HG03520 (cell line): ENCODE measurements at regions not wholly inside any gene's neighbourhood (a gene's known extent, or its start where the extent isn't known, plus 50 kb on each side); places are given as distances from the start of the nearest gene placed in this dataset.

Experiments
- ATAC-seq: cut with Tn5 transposase; IDR thresholded peaks from one replicate; pipeline ENCODE4 v1.9.1; 2021; ENCODE audit warnings: mild to moderate bottlenecking, moderate library complexity; ENCODE audit not compliant: unreplicated experiment

- no peak for ATAC-seq
Observed at GRCh38 chr6:105797286-105797979, 288.7 kb upstream of the PRDM1 start.

GRCh38 chr6:105795913-105796517, 290.1 kb upstream of the PRDM1 start:
- peak; percentile 31 for ATAC-seq

- ATAC-seq, result no peak
Observed at GRCh38 chr6:105795366-105795765, 290.8 kb upstream of the PRDM1 start.

- no peak for ATAC-seq
Observed at GRCh38 chr6:105794870-105795269, 291.3 kb upstream of the PRDM1 start.

- no peak for ATAC-seq
Observed at GRCh38 chr6:105794239-105794638, 291.9 kb upstream of the PRDM1 start.

- no peak for ATAC-seq
Observed at GRCh38 chr6:105793130-105793529, 293.0 kb upstream of the PRDM1 start.

GRCh38 chr6:105791583-105792318, 294.4 kb upstream of the PRDM1 start:
- no peak for ATAC-seq

GRCh38 chr6:105791179-105791578, 295.0 kb upstream of the PRDM1 start:
- no peak for ATAC-seq

- no peak for ATAC-seq
Observed at GRCh38 chr6:105790635-105791034, 295.5 kb upstream of the PRDM1 start.

GRCh38 chr6:105789935-105790334, 296.2 kb upstream of the PRDM1 start:
- no peak for ATAC-seq

GRCh38 chr6:105787747-105788146, 298.4 kb upstream of the PRDM1 start:
- no peak for ATAC-seq

- ATAC-seq, result peak; percentile 67
Observed at GRCh38 chr6:105786890-105787655, 299.1 kb upstream of the PRDM1 start.

- ATAC-seq, result no peak
Observed at GRCh38 chr6:105786449-105786848, 299.7 kb upstream of the PRDM1 start.

- no peak for ATAC-seq
Observed at GRCh38 chr6:105785066-105785811, 300.9 kb upstream of the PRDM1 start.

GRCh38 chr6:105784179-105784578, 302.0 kb upstream of the PRDM1 start:
- no peak for ATAC-seq

- no peak for ATAC-seq
Observed at GRCh38 chr6:105783333-105783935, 302.7 kb upstream of the PRDM1 start.

- no peak for ATAC-seq
Observed at GRCh38 chr6:105781915-105782314, 304.2 kb upstream of the PRDM1 start.

GRCh38 chr6:105781248-105781647, 304.9 kb upstream of the PRDM1 start:
- ATAC-seq, result no peak

GRCh38 chr6:105780146-105780860, 305.8 kb upstream of the PRDM1 start:
- peak; percentile 67 for ATAC-seq

GRCh38 chr6:105779110-105779509, 307.0 kb upstream of the PRDM1 start:
- ATAC-seq, result no peak
